ENCODE measurements at regions not wholly inside any gene's neighbourhood (a gene's known extent, or its start where the extent isn't known, plus 50 kb on each side); places are given as distances from the start of the nearest gene placed in this dataset.

DNA sequence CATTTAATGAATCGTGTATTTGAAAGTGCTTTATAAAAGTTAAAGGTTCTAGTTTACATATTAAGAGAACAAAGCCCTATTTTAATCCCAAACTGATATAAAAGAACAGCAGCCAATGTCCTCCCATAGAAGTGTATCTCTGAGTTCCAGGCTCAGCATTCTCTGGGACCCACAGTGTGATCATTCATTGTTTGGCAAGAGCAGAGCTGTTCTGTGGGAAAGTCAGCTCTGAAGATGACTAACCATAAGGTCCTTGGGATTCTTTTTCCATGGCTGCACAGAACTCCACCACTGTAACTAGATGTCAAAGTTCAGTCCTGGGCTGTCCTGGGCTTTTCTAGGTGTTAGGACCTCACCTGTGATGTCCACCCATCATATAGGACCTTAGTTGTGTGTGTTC lies 157.0 kb upstream of the TLL1 start:
- Histone ChIP-seq H2BK15ac (ENCODE audit: low read depth, low read length) (no peak overlapping the region), H3K4me2 (ENCODE audit: insufficient read depth, insufficient read length, low read length) (no peak overlapping the region), H2BK120ac (ENCODE audit: low read depth, low read length, poor library complexity, severe bottlenecking) (no peak overlapping the region), H2AFZ (ENCODE audit: low read length) (no peak overlapping the region), H2BK5ac (ENCODE audit: insufficient read length, low read length) (no peak overlapping the region), H3T11ph (ENCODE audit: low read length) (no peak overlapping the region), H4K20me1 (ENCODE audit: control insufficient read depth, insufficient read depth, insufficient read length) (no peaks in the 10 kb centered on the region), H4K5ac (ENCODE audit: insufficient read length, low read depth, low read length) (no peak overlapping the region), H3K4me1 (ENCODE audit: insufficient read depth, low read length) (no peaks in the 10 kb centered on the region), H3K4ac (ENCODE audit: low read depth, low read length) (no peak overlapping the region), H4K8ac (replicated peaks; ENCODE audit: insufficient read length, low read depth, low read length) (no peak overlapping the region), H3K27me3 (ENCODE audit: insufficient read depth, low read length) (no peaks in the 10 kb centered on the region), H3K14ac (ENCODE audit: insufficient read depth, low read length) (no peak overlapping the region), H3K56ac (ENCODE audit: insufficient read length, low read depth, low read length) (no peak overlapping the region), H3K23me2 (ENCODE audit: insufficient read length, low read depth, low read length, poor library complexity, severe bottlenecking) (no peaks in the 10 kb centered on the region), H2BK12ac (ENCODE audit: insufficient read length, low read depth, low read length) (no peak overlapping the region), H3K9me3 (ENCODE audit: control insufficient read depth, low read depth, low read length) (no peaks in the 10 kb centered on the region), H3K18ac (ENCODE audit: insufficient read length, low read depth, low read length) (no peak overlapping the region), H3K79me1 (ENCODE audit: insufficient read depth, low read depth, low read length, poor library complexity, severe bottlenecking) (no peaks in the 10 kb centered on the region), H3K9ac (ENCODE audit: extremely low read depth, insufficient read length, low read length) (no peak overlapping the region), H4K91ac (ENCODE audit: insufficient read length, low read depth, low read length) (no peak overlapping the region), H3K27ac (ENCODE audit: insufficient read length, low read depth, low read length) (no peak overlapping the region), H2AK5ac (ENCODE audit: insufficient read length, low read length) (no peak overlapping the region), H2BK20ac (ENCODE audit: low read depth, low read length, poor library complexity, severe bottlenecking) (no peak overlapping the region), H3K79me2 (ENCODE audit: insufficient read depth, low read length) (no peaks in the 10 kb centered on the region), H3K23ac (ENCODE audit: insufficient read length, low read depth, low read length) (no peak overlapping the region)
- TF ChIP-seq, protein P1, sequence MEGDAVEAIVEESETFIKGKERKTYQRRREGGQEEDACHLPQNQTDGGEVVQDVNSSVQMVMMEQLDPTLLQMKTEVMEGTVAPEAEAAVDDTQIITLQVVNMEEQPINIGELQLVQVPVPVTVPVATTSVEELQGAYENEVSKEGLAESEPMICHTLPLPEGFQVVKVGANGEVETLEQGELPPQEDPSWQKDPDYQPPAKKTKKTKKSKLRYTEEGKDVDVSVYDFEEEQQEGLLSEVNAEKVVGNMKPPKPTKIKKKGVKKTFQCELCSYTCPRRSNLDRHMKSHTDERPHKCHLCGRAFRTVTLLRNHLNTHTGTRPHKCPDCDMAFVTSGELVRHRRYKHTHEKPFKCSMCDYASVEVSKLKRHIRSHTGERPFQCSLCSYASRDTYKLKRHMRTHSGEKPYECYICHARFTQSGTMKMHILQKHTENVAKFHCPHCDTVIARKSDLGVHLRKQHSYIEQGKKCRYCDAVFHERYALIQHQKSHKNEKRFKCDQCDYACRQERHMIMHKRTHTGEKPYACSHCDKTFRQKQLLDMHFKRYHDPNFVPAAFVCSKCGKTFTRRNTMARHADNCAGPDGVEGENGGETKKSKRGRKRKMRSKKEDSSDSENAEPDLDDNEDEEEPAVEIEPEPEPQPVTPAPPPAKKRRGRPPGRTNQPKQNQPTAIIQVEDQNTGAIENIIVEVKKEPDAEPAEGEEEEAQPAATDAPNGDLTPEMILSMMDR (conservative IDR thresholded peaks at IDR 0.05), result no peak
- Mint-ChIP-seq H3K36me3 (ENCODE audit: insufficient read depth in 1 of 3, low read depth in 3 of 3) (no peaks in the 10 kb centered on the region; a peak in 1 of 7 replicates), H3K4me1 (peaks cover 0 to 2% of the 10 kb centered on the region in 2 experiments; a peak in 1 of 4 replicates), H3K4me3 (no peak overlapping the region), H3K9me3 (peaks cover 0 to 3% of the 10 kb centered on the region in 2 experiments; a peak in 3 of 5 replicates), H3K27me3 (ENCODE audit: low read depth) (no peaks in the 10 kb centered on the region), H3K27ac (no peak overlapping the region)
- DNase-seq, result no peak
- WGBS (ENCODE audit: extremely low coverage, insufficient read length, low lambda C conversion rate), result no CpG with 5 or more reads among the region's 1 CpG

Measured in H9 (cell line).